RWPE1 (cell line): ENCODE measurements at regions not wholly inside any gene's neighbourhood (a gene's known extent, or its start where the extent isn't known, plus 50 kb on each side); places are given as distances from the start of the nearest gene placed in this dataset.

Source experiments
- CTCF ChIA-PET: fragments of 350-600 bp; sonication (Branson Sonifier 250); formaldehyde crosslinking; extraction: SDS; loops from one replicate; lab custom pipeline; 2021; lab: Yijun Ruan, JAX
- POLR2A ChIA-PET: fragments of 400-600 bp; formaldehyde crosslinking; extraction: SDS; loops from one replicate; lab custom pipeline; 2020; ENCODE audit warnings: antibody characterized with exemption; ENCODE audit not compliant: low non-redundant PET; lab: Yijun Ruan, JAX
- DNase-seq: peaks from one replicate; pipeline ENCODE4 v3.0.0; 2012; ENCODE audit warnings: low spot score
- H3K27ac ChIP-seq: fragments of 450-650 bp; 2 replicates; pipeline ENCODE4 v1.5.1; 2017
- CTCF ChIP-seq: fragments of 450-650 bp; conservative IDR thresholded peaks from 2 replicates; pipeline ENCODE4 v1.5.1; 2017; ENCODE audit warnings: low read depth, mild to moderate bottlenecking

DNA sequence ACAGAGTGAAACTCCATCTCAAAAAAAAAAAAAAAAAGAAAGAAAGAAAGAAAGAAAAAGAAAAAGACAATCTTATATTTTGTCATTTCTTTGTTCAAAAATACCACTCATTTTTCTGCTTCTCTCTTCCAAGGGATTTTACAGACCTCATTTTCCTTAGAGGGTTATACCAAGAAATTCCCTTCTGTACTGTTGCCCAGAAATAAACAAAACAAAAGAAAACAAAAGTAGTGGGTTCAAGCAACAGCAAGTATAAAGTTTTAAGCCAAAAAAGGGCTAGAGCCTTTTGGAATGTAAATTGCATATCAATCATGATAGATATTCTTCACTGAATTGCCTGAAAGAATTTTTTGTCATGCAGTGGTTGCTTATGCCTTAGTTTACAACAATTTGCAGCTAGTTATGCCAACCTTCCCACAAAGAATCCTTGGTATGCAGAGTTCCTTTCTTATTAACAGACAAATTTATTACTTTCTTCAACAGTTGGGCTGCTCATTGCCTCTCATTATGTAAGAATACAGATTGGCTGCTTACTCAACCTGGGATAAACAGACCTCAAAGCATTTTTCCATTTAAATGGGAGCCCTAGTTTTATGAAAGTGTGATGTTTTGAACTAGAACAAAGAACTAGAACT is 129.1 kb upstream of the PPFIA2 start:
- no peak overlapping the region for H3K27ac ChIP-seq
- TF ChIP-seq CTCF = no peak
- no peak for DNase-seq
- POLR2A ChIA-PET = no interaction called here
- CTCF ChIA-PET = no interaction called here

DNA sequence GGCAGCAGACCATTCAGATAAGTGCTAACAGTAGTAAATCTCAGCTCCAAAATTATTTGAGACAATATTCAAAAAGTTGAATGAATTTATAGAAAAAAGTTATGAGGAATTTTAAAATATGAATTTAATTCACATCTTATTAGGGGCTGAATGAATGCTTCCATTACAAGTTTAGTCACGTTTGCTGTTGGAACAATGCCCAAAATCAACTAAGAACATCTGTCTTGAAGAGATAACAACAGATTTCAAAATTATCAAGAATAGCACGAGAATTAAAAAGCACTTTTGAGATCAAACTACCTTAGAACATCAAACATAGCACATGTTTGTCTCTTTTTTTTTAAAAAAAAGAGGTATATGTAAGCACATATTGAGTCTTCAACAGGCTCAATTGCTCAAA is 115.4 kb upstream of the PPFIA2 start:
- CTCF ChIA-PET = no interaction called here
- no peak for TF ChIP-seq CTCF
- DNase-seq = no peak

GRCh38 chr12:81874166-81874565 is 115.0 kb upstream of the PPFIA2 start:
- DNase-seq = no peak
- no peak for TF ChIP-seq CTCF
- CTCF ChIA-PET = no interaction called here
- H3K27ac ChIP-seq = no peak overlapping the region
- POLR2A ChIA-PET = no interaction called here

More for the DNA sequence above, 115.4 kb upstream of the PPFIA2 start:
- POLR2A ChIA-PET = no interaction called here
- H3K27ac ChIP-seq = no peak overlapping the region

- TF ChIP-seq CTCF = no peak
Measured at GRCh38 chr12:81872400-81872799, 113.2 kb upstream of the PPFIA2 start.

GRCh38 chr12:81866081-81866480 is 106.9 kb upstream of the PPFIA2 start:
- ChIA-PET CTCF (no interaction called here), POLR2A (no interaction called here)
- no peak for DNase-seq
- no peak overlapping the region for H3K27ac ChIP-seq
- no peak for TF ChIP-seq CTCF

More at GRCh38 chr12:81872400-81872799, 113.2 kb upstream of the PPFIA2 start:
- POLR2A ChIA-PET = no interaction called here
- CTCF ChIA-PET = no interaction called here
- no peak overlapping the region for H3K27ac ChIP-seq
- no peak for DNase-seq

DNA sequence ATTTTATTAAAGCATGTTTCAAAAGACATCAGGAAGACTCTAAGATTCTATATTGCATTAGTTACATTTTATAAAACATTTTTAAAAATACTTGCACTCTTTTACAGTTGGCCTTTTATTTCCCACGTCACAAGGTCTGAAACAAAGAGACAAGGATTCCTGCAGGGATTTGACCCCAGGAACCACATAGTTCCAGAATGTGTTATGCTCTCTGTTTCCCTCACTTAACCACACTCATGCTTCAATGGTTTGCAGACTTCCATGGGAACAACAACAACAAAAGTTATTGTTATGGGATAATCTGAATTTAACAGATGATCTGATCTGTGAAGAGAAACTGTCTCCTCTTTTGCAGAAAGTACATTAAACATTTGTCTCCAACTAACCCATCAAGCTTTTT is 104.3 kb upstream of the PPFIA2 start:
- ChIA-PET CTCF (no interaction called here), POLR2A (no interaction called here)
- DNase-seq = no peak
- no peak for TF ChIP-seq CTCF
- H3K27ac ChIP-seq = no peak overlapping the region
